ENCODE measurements at regions not wholly inside any gene's neighbourhood (a gene's known extent, or its start where the extent isn't known, plus 50 kb on each side); places are given as distances from the start of the nearest gene placed in this dataset.

DNA sequence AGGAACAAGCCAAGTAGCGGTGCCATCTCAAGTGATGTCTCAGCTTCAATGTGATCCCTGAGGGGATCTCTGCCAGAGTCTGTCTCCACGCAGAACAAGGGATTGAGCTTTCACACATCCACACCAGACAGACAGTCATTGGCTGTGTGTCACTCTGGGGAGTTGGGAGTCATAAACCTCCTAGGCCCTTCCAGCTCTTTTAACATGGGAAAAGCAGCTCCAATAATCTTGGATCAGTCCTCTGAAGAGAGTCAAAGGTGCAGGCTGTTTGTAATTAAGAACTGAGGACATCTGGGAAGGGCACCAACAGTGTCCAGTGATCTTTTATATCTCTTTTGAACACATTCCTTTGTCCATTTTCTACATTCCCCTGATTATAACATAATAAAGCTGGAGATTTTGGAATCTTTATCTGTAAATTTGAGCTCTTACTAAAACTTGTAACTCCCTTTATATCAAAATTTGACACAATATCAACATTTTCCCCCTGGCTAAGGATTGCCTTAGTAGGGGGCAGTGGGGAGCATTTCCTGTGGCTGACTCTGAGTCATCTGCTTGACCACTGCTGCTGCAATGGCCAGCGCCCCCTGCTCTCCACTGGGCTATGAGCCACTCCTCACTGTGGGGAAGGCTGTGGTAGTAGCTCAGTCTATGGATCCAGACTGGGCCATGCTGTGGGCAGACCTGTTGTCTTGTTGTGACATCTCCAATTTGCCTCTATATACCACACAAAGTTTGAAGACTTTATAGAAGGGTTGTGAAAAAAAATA is 284.4 kb downstream of the OSTF1 start (continued):
- no peak for TF ChIP-seq ZFP36 (IDR thresholded peaks at IDR 0.05; ENCODE audit: borderline replicate concordance, partially characterized antibody)
- no peak for TF ChIP-seq CBX8 (IDR thresholded peaks at IDR 0.05)
- TF ChIP-seq, protein P1, sequence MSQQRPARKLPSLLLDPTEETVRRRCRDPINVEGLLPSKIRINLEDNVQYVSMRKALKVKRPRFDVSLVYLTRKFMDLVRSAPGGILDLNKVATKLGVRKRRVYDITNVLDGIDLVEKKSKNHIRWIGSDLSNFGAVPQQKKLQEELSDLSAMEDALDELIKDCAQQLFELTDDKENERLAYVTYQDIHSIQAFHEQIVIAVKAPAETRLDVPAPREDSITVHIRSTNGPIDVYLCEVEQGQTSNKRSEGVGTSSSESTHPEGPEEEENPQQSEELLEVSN (IDR thresholded peaks at IDR 0.05; ENCODE audit: borderline replicate concordance, low read depth), result no peak
- no peak for TF ChIP-seq MAZ (IDR thresholded peaks at IDR 0.05; ENCODE audit: borderline replicate concordance, low read depth, low read length)
- TF ChIP-seq, protein P2, sequence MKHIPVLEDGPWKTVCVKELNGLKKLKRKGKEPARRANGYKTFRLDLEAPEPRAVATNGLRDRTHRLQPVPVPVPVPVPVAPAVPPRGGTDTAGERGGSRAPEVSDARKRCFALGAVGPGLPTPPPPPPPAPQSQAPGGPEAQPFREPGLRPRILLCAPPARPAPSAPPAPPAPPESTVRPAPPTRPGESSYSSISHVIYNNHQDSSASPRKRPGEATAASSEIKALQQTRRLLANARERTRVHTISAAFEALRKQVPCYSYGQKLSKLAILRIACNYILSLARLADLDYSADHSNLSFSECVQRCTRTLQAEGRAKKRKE (CRISPR knock-in tag; IDR thresholded peaks at IDR 0.05; ENCODE audit: low read depth), result no peak
- TF ChIP-seq, protein P3, sequence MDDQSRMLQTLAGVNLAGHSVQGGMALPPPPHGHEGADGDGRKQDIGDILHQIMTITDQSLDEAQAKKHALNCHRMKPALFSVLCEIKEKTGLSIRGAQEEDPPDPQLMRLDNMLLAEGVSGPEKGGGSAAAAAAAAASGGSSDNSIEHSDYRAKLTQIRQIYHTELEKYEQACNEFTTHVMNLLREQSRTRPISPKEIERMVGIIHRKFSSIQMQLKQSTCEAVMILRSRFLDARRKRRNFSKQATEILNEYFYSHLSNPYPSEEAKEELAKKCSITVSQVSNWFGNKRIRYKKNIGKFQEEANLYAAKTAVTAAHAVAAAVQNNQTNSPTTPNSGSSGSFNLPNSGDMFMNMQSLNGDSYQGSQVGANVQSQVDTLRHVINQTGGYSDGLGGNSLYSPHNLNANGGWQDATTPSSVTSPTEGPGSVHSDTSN (IDR thresholded peaks at IDR 0.05), result no peak

DNA sequence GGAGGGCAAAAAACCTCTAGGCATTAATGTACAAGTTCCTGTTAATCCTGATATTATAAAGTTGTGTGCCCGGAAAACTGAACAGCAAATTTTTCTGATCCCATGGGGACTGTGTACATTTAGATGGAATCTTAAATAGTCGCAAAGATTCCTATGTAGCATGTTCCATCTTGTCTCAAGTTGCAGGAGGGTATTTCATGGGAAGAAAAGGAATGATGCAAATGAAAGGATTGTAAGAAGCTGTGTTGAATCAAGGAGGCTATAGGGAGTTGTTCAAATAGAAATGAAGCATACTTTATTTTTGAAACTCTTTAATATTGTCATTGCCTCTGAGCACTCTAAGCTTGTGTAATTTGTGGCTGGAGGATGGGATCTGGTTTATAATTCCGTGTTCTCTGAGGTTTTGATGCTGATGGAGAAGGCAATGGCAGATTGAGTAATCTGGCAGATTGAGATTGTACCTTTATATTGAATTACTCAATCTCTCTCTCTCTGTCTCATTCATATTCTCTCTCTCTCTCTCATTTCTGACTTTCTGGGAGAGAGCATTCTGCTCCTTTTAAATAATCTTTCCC is 288.5 kb downstream of the OSTF1 start:
- TF ChIP-seq HEYL (CRISPR knock-in tag; IDR thresholded peaks at IDR 0.05) (no peak), POLR2A (IDR thresholded peaks at IDR 0.05; ENCODE audit: low read length) (no peak), POLR2AphosphoS2 (conservative IDR thresholded peaks at IDR 0.05; ENCODE audit: low read length) (no peak), ZC3H11A (IDR thresholded peaks at IDR 0.05) (no peak), ZNF302 (CRISPR knock-in tag; IDR thresholded peaks at IDR 0.05) (no peak), EHMT2 (IDR thresholded peaks at IDR 0.05; ENCODE audit: low read depth) (no peak), TFCP2L1 (CRISPR knock-in tag; IDR thresholded peaks at IDR 0.05) (no peak), FOXS1 (CRISPR knock-in tag; IDR thresholded peaks at IDR 0.05) (no peak), CBX8 (IDR thresholded peaks at IDR 0.05) (no peak), CEBPB (IDR thresholded peaks at IDR 0.05) (no peak)
- TF ChIP-seq, protein P1 (IDR thresholded peaks at IDR 0.05; ENCODE audit: borderline replicate concordance, low read depth), result no peak
- TF ChIP-seq, protein P4, sequence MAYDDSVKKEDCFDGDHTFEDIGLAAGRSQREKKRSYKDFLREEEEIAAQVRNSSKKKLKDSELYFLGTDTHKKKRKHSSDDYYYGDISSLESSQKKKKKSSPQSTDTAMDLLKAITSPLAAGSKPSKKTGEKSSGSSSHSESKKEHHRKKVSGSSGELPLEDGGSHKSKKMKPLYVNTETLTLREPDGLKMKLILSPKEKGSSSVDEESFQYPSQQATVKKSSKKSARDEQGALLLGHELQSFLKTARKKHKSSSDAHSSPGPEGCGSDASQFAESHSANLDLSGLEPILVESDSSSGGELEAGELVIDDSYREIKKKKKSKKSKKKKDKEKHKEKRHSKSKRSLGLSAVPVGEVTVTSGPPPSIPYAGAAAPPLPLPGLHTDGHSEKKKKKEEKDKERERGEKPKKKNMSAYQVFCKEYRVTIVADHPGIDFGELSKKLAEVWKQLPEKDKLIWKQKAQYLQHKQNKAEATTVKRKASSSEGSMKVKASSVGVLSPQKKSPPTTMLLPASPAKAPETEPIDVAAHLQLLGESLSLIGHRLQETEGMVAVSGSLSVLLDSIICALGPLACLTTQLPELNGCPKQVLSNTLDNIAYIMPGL (CRISPR knock-in tag; IDR thresholded peaks at IDR 0.05; ENCODE audit: borderline replicate concordance), result no peak
- TF ChIP-seq, protein P5, sequence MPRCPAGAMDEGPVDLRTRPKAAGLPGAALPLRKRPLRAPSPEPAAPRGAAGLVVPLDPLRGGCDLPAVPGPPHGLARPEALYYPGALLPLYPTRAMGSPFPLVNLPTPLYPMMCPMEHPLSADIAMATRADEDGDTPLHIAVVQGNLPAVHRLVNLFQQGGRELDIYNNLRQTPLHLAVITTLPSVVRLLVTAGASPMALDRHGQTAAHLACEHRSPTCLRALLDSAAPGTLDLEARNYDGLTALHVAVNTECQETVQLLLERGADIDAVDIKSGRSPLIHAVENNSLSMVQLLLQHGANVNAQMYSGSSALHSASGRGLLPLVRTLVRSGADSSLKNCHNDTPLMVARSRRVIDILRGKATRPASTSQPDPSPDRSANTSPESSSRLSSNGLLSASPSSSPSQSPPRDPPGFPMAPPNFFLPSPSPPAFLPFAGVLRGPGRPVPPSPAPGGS (IDR thresholded peaks at IDR 0.05), result no peak
- H3K4me1 ChIP-seq, result no peaks in the 10 kb centered on the region
- ChIA-PET POLR2A (no interaction called here), CTCF (no interaction called here)
- no peak for ATAC-seq
- H3K27ac ChIP-seq, result no peak overlapping the region
- no peaks in the 10 kb centered on the region for H3K9me3 ChIP-seq
- H3K4me2 ChIP-seq, result no peak overlapping the region
- DNase-seq (ENCODE audit: low read depth in 1 of 2, low spot score in 1 of 2), result no peak
- no peak overlapping the region for H3K4me3 ChIP-seq
- whole genome bisulfite sequencing (ENCODE audit: missing lambda C conversion rate), result 22% methylated on average over 3 of the region's 3 CpGs
- FAIRE-seq, result no peak
